Heart left ventricle (tissue), 16 donors: ENCODE measurements at regions not wholly inside any gene's neighbourhood (a gene's known extent, or its start where the extent isn't known, plus 50 kb on each side); places are given as distances from the start of the nearest gene placed in this dataset.

Experiments
- ATAC-seq, 4 donors: fragments of 200-7000 bp; cut with Tn5 transposase; one replicate each; pipeline ENCODE4 v1.9.1; 2020 to 2022; ENCODE audit warnings: moderate library complexity in 4 of 4, mild to moderate bottlenecking in 3 of 4, moderate number of reproducible peaks in 1 of 4
- DNase-seq, 5 donors: peaks; one replicate each; pipeline ENCODE4 v3.0.0-alpha.2; 2020
- H3K27ac ChIP-seq, 12 donors: fragments of 200-600 bp; sonication (generic) in 4 of 12; one replicate each; pipeline versions ENCODE4 v1.5.0 to v1.8.0; 2016 to 2022; ENCODE audit warnings: mild to moderate bottlenecking in 2 of 12
- H3K27me3 ChIP-seq, 9 donors: fragments of 200-600 bp; sonication (generic) in 2 of 9; one replicate each; pipeline versions ENCODE4 v1.5.1 to v1.8.0; 2016 to 2022; ENCODE audit warnings: mild to moderate bottlenecking in 3 of 9
- H3K36me3 ChIP-seq, 9 donors: fragments of 200-600 bp; sonication (generic) in 2 of 9; one replicate each; pipeline versions ENCODE4 v1.5.0 to v1.8.0; 2018 to 2022; ENCODE audit warnings: mild to moderate bottlenecking in 2 of 9
- H3K4me1 ChIP-seq, 12 donors: fragments of 200-600 bp; sonication (generic) in 4 of 12; one replicate each; pipeline versions ENCODE4 v1.5.0 to v1.8.0; 2016 to 2022; ENCODE audit warnings: mild to moderate bottlenecking in 3 of 12
- H3K4me3 ChIP-seq, 12 donors: fragments of 200-600 bp; sonication (generic) in 4 of 12; one replicate each; pipeline versions ENCODE4 v1.5.0 to v1.8.0; 2017 to 2022; ENCODE audit warnings: mild to moderate bottlenecking in 9 of 12, moderate library complexity in 4 of 12
- H3K9me3 ChIP-seq, 12 donors: fragments of 200-600 bp; sonication (generic) in 4 of 12; one replicate each; pipeline versions ENCODE4 v1.5.0 to v1.8.0; 2016 to 2022; ENCODE audit warnings: mild to moderate bottlenecking in 1 of 12
- POLR2A ChIP-seq, 2 donors: fragments of 450-650 bp; IDR thresholded peaks; one replicate each; pipeline ENCODE4 v1.6.1; 2017; ENCODE audit warnings: antibody characterized with exemption in 2 of 2, mild to moderate bottlenecking in 2 of 2, moderate library complexity in 2 of 2
- WGBS, 4 donors: extraction: QIAGEN DNeasy Blood & Tissue Kit in 2 of 4; methylation state at CpG; one replicate each; pipeline versions ENCODE4 v1.1.5 to v1.1.7; 2013 to 2018; 5-methylcytosine and 5-hydroxymethylcytosine counted together
- intact Hi-C, 10 donors: fragments of 100-400 bp; cut with DNase I; formaldehyde crosslinking; loops; one replicate each; pipeline versions ENCODE4 v1.11.1 to v1.14.2; 2022
- TF ChIP-seq, protein P1 (sequence below), 12 donors: fragments of 200-600 bp; sonication (generic) in 4 of 12; IDR thresholded peaks; one replicate each; pipeline versions ENCODE4 v1.5.0 to v1.8.0; 2018 to 2022; ENCODE audit warnings: antibody characterized with exemption in 12 of 12, mild to moderate bottlenecking in 5 of 12
- donor health status: ischemic (EF 13 %, LVEDD 7.1; RV severe dilation, severe dysfunction).
- donor health status: healthy with polysubstance abuse.
- donor health status: DM: no; HTN: yes; CAD: no.
- donor health status: DM: no; HTN: no; CAD: no.
- donor health status: ischemic (EF 25% LVEDD 6.9; RV normal size, moderate dysfunction).
- donor health status: ischemic (EF 25% LVEDD 5.7; RV mildly dilated, moderate dysfunction).
- donor health status: healthy.
- donor health status: DM: yes; HTN: yes; CAD: no.
- donor health status: ischemic (EF 35%, LVEDD 5.7; RV mildly dilated, moderate dysfunction).
- donor health status: nonischemic (EF 11% LVEDD 7.7; RV severe dilation, severe dysfunction).
- donor health status: DM: yes; HTN: yes; CAD: no.
- donor health status: PGD.
- donor health status: ischemic (EF 29% LVEDD 5.4; RV normal size, mild dysfunction).
- donor health status: nonischemic (EF 23%, LVEDD 6.1; RV moderate dilation, normal function).

DNA sequence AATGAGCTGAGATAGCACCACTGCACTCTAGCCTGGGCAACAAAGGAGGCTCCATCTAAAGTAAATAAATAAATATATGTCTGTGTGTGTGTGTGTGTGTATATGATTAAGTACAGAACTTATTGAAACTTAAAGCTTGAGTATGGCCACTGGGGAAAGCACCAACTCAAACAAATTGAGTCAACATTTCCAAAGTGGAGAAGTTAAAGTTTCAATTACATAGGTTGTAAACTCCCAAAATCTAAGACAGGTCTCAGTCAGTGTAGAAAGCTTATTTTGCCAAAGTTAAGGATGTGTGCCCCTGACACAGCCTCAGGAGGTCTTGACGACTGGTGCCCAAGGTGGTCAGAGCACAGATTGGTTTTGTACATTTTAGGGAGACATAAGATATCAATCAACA, 458.9 kb upstream of the RGS18 start:
- 83 to 93% (median 90%) methylated on average over 1 of the region's 1 CpG for WGBS, 4 donors
- TF ChIP-seq, protein P1, sequence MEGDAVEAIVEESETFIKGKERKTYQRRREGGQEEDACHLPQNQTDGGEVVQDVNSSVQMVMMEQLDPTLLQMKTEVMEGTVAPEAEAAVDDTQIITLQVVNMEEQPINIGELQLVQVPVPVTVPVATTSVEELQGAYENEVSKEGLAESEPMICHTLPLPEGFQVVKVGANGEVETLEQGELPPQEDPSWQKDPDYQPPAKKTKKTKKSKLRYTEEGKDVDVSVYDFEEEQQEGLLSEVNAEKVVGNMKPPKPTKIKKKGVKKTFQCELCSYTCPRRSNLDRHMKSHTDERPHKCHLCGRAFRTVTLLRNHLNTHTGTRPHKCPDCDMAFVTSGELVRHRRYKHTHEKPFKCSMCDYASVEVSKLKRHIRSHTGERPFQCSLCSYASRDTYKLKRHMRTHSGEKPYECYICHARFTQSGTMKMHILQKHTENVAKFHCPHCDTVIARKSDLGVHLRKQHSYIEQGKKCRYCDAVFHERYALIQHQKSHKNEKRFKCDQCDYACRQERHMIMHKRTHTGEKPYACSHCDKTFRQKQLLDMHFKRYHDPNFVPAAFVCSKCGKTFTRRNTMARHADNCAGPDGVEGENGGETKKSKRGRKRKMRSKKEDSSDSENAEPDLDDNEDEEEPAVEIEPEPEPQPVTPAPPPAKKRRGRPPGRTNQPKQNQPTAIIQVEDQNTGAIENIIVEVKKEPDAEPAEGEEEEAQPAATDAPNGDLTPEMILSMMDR (IDR thresholded peaks at IDR 0.05) = no peak
- no peak for TF ChIP-seq POLR2A (IDR thresholded peaks at IDR 0.05)
- H3K4me1 ChIP-seq = no peaks in the 10 kb centered on the region
- no peaks in the 10 kb centered on the region for H3K9me3 ChIP-seq
- no peak overlapping the region for H3K4me3 ChIP-seq
- no peak for DNase-seq
- no peaks in the 10 kb centered on the region for H3K27me3 ChIP-seq
- no peak for ATAC-seq
- H3K27ac ChIP-seq = no peak overlapping the region
- intact Hi-C loops = no loop called here
- H3K36me3 ChIP-seq = no peaks in the 10 kb centered on the region

GRCh38 chr1:191700922-191701321, 457.3 kb upstream of the RGS18 start:
- no peaks in the 10 kb centered on the region for H3K9me3 ChIP-seq
- H3K4me1 ChIP-seq = no peaks in the 10 kb centered on the region
- no peak overlapping the region for H3K4me3 ChIP-seq
- no peak overlapping the region for H3K27ac ChIP-seq
- intact Hi-C loops = no loop called here
- H3K36me3 ChIP-seq = no peaks in the 10 kb centered on the region
- WGBS, 4 donors = 88 to 89% (median 88%) methylated on average over 3 of the region's 3 CpGs
- no peak for ATAC-seq
- DNase-seq = no peak
- TF ChIP-seq POLR2A (IDR thresholded peaks at IDR 0.05) = no peak
- TF ChIP-seq, protein P1 (IDR thresholded peaks at IDR 0.05) = no peak
- no peaks in the 10 kb centered on the region for H3K27me3 ChIP-seq

- ATAC-seq = no peak
- DNase-seq = no peak
- 75 to 89% (median 80%) methylated on average over 2 of the region's 2 CpGs for WGBS, 4 donors
- no peaks in the 10 kb centered on the region for H3K4me1 ChIP-seq
- intact Hi-C loops = no loop called here
- TF ChIP-seq, protein P1 (IDR thresholded peaks at IDR 0.05) = no peak
- no peak for TF ChIP-seq POLR2A (IDR thresholded peaks at IDR 0.05)
- no peak overlapping the region for H3K4me3 ChIP-seq
- H3K27ac ChIP-seq = no peak overlapping the region
- H3K36me3 ChIP-seq = no peaks in the 10 kb centered on the region
- no peaks in the 10 kb centered on the region for H3K27me3 ChIP-seq
- no peaks in the 10 kb centered on the region for H3K9me3 ChIP-seq
Measured at GRCh38 chr1:191702124-191702523, 456.1 kb upstream of the RGS18 start.

GRCh38 chr1:191707288-191707687, 451.0 kb upstream of the RGS18 start:
- ATAC-seq = no peak
- no peaks in the 10 kb centered on the region for H3K36me3 ChIP-seq
- no peaks in the 10 kb centered on the region for H3K9me3 ChIP-seq
- no peak for DNase-seq
- 70 to 79% (median 77%) methylated on average over 2 of the region's 2 CpGs for WGBS, 4 donors
- TF ChIP-seq, protein P1 (IDR thresholded peaks at IDR 0.05) = no peak
- TF ChIP-seq POLR2A (IDR thresholded peaks at IDR 0.05) = no peak
- intact Hi-C loops = no loop called here
- H3K4me3 ChIP-seq = no peak overlapping the region
- no peak overlapping the region for H3K27ac ChIP-seq
- H3K4me1 ChIP-seq = no peaks in the 10 kb centered on the region
- H3K27me3 ChIP-seq = no peaks in the 10 kb centered on the region
